Upper lobe of left lung (tissue), 6 donors: ENCODE measurements at regions not wholly inside any gene's neighbourhood (a gene's known extent, or its start where the extent isn't known, plus 50 kb on each side); places are given as distances from the start of the nearest gene placed in this dataset.

Experiments
- ATAC-seq, 2 donors: fragments of 200-7000 bp; cut with Tn5 transposase; one replicate each; pipeline ENCODE4 v1.9.1; 2022; ENCODE audit warnings: mild to moderate bottlenecking in 2 of 2, moderate library complexity in 2 of 2; ENCODE audit not compliant: low FRiP score in 2 of 2
- DNase-seq, 2 donors: peaks; one replicate each; pipeline ENCODE4 v3.0.0-alpha.2; 2019 to 2020
- H3K27ac ChIP-seq, 4 donors: fragments of 200-600 bp; sonication (generic); one replicate each; pipeline ENCODE4 v1.5.1; 2016 to 2019
- H3K27me3 ChIP-seq, 4 donors: fragments of 200-600 bp; sonication (generic); one replicate each; pipeline ENCODE4 v1.5.1; 2017 to 2019
- H3K36me3 ChIP-seq, 4 donors: fragments of 200-600 bp; sonication (generic); one replicate each; pipeline ENCODE4 v1.5.1; 2016 to 2019
- H3K4me1 ChIP-seq, 4 donors: fragments of 200-600 bp; sonication (generic); one replicate each; pipeline ENCODE4 v1.5.1; 2018 to 2019
- H3K4me3 ChIP-seq, 4 donors: fragments of 200-600 bp; sonication (generic); one replicate each; pipeline ENCODE4 v1.5.1; 2017 to 2019; ENCODE audit warnings: mild to moderate bottlenecking in 2 of 4, moderate library complexity in 1 of 4
- H3K9me3 ChIP-seq, 4 donors: fragments of 200-600 bp; sonication (generic); one replicate each; pipeline ENCODE4 v1.5.1; 2018 to 2019
- CTCF ChIP-seq, 6 experiments: fragments of 450-650 bp in 4 of 6; fragments of 200-600 bp in 2 of 6; sonication (generic) in 2 of 6; IDR thresholded peaks; one replicate each; pipeline ENCODE4 v1.5.1; 2016 to 2019; ENCODE audit warnings: antibody characterized with exemption in 6 of 6
- EP300 ChIP-seq, 4 donors: sonication (generic); formaldehyde crosslinking; IDR thresholded peaks; one replicate each; pipeline ENCODE4 v1.5.1; 2017; ENCODE audit warnings: antibody characterized with exemption in 4 of 4, control low read depth in 2 of 4
- POLR2A ChIP-seq, 4 donors: fragments of 450-650 bp; IDR thresholded peaks; one replicate each; pipeline ENCODE4 v1.5.1; 2016 to 2017; ENCODE audit warnings: antibody characterized with exemption in 4 of 4, mild to moderate bottlenecking in 2 of 4
- POLR2AphosphoS5 ChIP-seq, 2 donors: sonication (generic); formaldehyde crosslinking; IDR thresholded peaks; one replicate each; pipeline ENCODE4 v1.5.1; 2017; ENCODE audit warnings: antibody characterized with exemption in 2 of 2
- WGBS, 2 donors: methylation state at CpG; one replicate each; pipeline ENCODE4 v1.1.5; 2017 to 2018; 5-methylcytosine and 5-hydroxymethylcytosine counted together
- donor health status: DM: no; HTN: no; CAD: no; lungs with moderate emphysema.
- donor health status: DM: no; HTN: yes; CAD: no; lungs with severe emphysema.

GRCh38 chr13:105627270-105627669 is 908.2 kb downstream of the EFNB2 start:
- Histone ChIP-seq H3K27me3 (no peaks in the 10 kb centered on the region), H3K4me1 (no peaks in the 10 kb centered on the region), H3K4me3 (no peak overlapping the region), H3K36me3 (no peaks in the 10 kb centered on the region), H3K27ac (no peak overlapping the region), H3K9me3 (no peaks in the 10 kb centered on the region)
- TF ChIP-seq POLR2AphosphoS5 (IDR thresholded peaks at IDR 0.05) (no peak), POLR2A (IDR thresholded peaks at IDR 0.05) (no peak), EP300 (IDR thresholded peaks at IDR 0.05) (no peak), CTCF (IDR thresholded peaks at IDR 0.05) (no peak)
- DNase-seq, result no peak
- 84 to 92% methylated on average over 7 of the region's 7 CpGs for WGBS, 2 donors
- ATAC-seq, result no peak

- H3K36me3 ChIP-seq, result no peaks in the 10 kb centered on the region
These were observed 909.8 kb downstream of the EFNB2 start for GRCh38 chr13:105625691-105626090.

GRCh38 chr13:105616333-105617075 is 919.0 kb downstream of the EFNB2 start:
- no peak for TF ChIP-seq POLR2AphosphoS5 (IDR thresholded peaks at IDR 0.05)
- ATAC-seq (no peak), DNase-seq (no peak)
- H3K9me3 ChIP-seq, result no peaks in the 10 kb centered on the region
- WGBS, 2 donors, result 72 to 74% methylated on average over 5 to 6 of the region's 6 CpGs
- no peak overlapping the region for H3K4me3 ChIP-seq
- no peaks in the 10 kb centered on the region for H3K36me3 ChIP-seq
- H3K27ac ChIP-seq, result no peak overlapping the region
- no peaks in the 10 kb centered on the region for H3K27me3 ChIP-seq
- H3K4me1 ChIP-seq, result no peaks in the 10 kb centered on the region

More at GRCh38 chr13:105625691-105626090, 909.8 kb downstream of the EFNB2 start:
- H3K27me3 ChIP-seq, result no peaks in the 10 kb centered on the region
- H3K4me1 ChIP-seq, result no peaks in the 10 kb centered on the region
- H3K27ac ChIP-seq, result no peak overlapping the region
- DNase-seq (no peak), ATAC-seq (no peak)
- no peak for TF ChIP-seq POLR2A (IDR thresholded peaks at IDR 0.05)
- no peaks in the 10 kb centered on the region for H3K9me3 ChIP-seq
- no peak overlapping the region for H3K4me3 ChIP-seq
- 73 to 74% methylated on average over 2 of the region's 2 CpGs for WGBS, 2 donors

GRCh38 chr13:105612541-105612940 is 922.9 kb downstream of the EFNB2 start:
- TF ChIP-seq POLR2A (IDR thresholded peaks at IDR 0.05), result no peak
- no peak for TF ChIP-seq EP300 (IDR thresholded peaks at IDR 0.05)
- TF ChIP-seq POLR2AphosphoS5 (IDR thresholded peaks at IDR 0.05), result no peak
- no peak for TF ChIP-seq CTCF (IDR thresholded peaks at IDR 0.05)
- H3K4me1 ChIP-seq, result no peaks in the 10 kb centered on the region
- H3K27me3 ChIP-seq, result no peaks in the 10 kb centered on the region
- 83 to 89% methylated on average over 5 of the region's 5 CpGs for WGBS, 2 donors
- ATAC-seq (no peak), DNase-seq (no peak)
- H3K27ac ChIP-seq, result no peak overlapping the region
- H3K9me3 ChIP-seq, result no peaks in the 10 kb centered on the region
- H3K4me3 ChIP-seq, result no peak overlapping the region
- no peaks in the 10 kb centered on the region for H3K36me3 ChIP-seq

GRCh38 chr13:105611424-105611823 is 924.0 kb downstream of the EFNB2 start:
- H3K27me3 ChIP-seq, result no peaks in the 10 kb centered on the region
- no peaks in the 10 kb centered on the region for H3K36me3 ChIP-seq
- H3K27ac ChIP-seq, result no peak overlapping the region
- no peaks in the 10 kb centered on the region for H3K4me1 ChIP-seq
- no peaks in the 10 kb centered on the region for H3K9me3 ChIP-seq
- no peak for DNase-seq
- WGBS, 2 donors, result 54 to 61% methylated on average over 5 of the region's 5 CpGs
- no peak for ATAC-seq
- TF ChIP-seq EP300 (IDR thresholded peaks at IDR 0.05) (no peak), POLR2AphosphoS5 (IDR thresholded peaks at IDR 0.05) (no peak), POLR2A (IDR thresholded peaks at IDR 0.05) (no peak), CTCF (IDR thresholded peaks at IDR 0.05) (no peak)
- no peak overlapping the region for H3K4me3 ChIP-seq

- WGBS, 2 donors, result 67 to 73% methylated on average over 2 of the region's 2 CpGs
- Histone ChIP-seq H3K27ac (no peak overlapping the region), H3K9me3 (no peaks in the 10 kb centered on the region), H3K27me3 (no peaks in the 10 kb centered on the region), H3K36me3 (no peaks in the 10 kb centered on the region), H3K4me3 (no peak overlapping the region), H3K4me1 (no peaks in the 10 kb centered on the region)
- no peak for DNase-seq
- no peak for ATAC-seq
- TF ChIP-seq POLR2A (IDR thresholded peaks at IDR 0.05) (no peak), POLR2AphosphoS5 (IDR thresholded peaks at IDR 0.05) (no peak), EP300 (IDR thresholded peaks at IDR 0.05) (no peak), CTCF (IDR thresholded peaks at IDR 0.05) (no peak)
These were observed 927.4 kb downstream of the EFNB2 start for GRCh38 chr13:105608104-105608503.
